ENCODE measurements at regions not wholly inside any gene's neighbourhood (a gene's known extent, or its start where the extent isn't known, plus 50 kb on each side); places are given as distances from the start of the nearest gene placed in this dataset.

DNA sequence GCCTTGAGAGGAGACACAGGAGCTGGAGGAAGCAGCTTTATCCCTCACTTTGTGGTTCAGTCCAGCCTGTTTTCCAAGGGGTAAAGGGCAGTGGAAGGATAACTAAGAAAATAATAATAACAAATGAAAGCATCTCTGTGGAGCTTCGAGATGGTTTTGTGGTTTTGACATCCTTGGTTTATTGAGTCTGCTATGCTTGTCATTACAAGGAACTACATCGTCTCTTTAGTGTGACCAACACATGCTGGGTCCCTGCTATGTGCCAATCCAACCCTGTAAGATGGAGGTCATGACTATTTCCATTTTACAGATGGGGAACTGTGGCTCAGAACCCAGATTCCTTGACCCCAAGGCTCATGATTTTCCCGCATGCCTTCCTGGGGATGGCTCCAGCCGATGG, 124.8 kb downstream of the MRM1 start:
- no peaks in the 10 kb centered on the region for H3K36me3 ChIP-seq (ENCODE audit: insufficient read depth, low read length)

DNA sequence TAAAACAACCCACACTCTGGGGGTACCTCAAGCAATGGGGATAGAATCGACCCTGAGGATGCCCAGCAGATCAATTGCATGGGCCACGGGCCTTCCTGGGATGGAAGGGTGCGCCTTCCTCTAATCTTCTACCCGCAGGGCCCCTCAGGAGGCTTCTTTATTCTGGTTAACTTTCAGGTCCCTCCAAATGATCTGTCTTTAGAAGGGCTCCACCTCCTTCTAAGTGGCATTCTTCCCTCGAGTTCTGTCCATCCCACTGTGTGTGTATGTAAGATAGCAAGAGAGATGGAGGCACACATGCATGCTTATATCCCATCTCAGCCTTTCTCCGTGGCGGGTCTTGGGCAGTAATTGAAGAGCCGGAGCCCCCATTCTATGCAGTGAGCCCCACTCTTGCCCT, 125.7 kb downstream of the MRM1 start:
- Histone ChIP-seq H3K4me3 (ENCODE audit: low read depth in 1 of 2, low read length in 2 of 2) (no peak overlapping the region), H3K4me2 (ENCODE audit: insufficient read depth, low read length) (no peak overlapping the region), H3K36me3 (ENCODE audit: insufficient read depth, low read length) (no peaks in the 10 kb centered on the region), H4K20me1 (ENCODE audit: insufficient read depth, low read length) (no peaks in the 10 kb centered on the region), H2AFZ (ENCODE audit: low read depth, low read length) (no peak overlapping the region), H3K27me3 (ENCODE audit: insufficient read depth, low read length, poor library complexity) (no peaks in the 10 kb centered on the region), H3K4me1 (ENCODE audit: insufficient read depth, low read length) (peaks cover 30% of the 10 kb centered on the region), H3K27ac (ENCODE audit: low read length) (0 out of 2 replicates have a peak overlapping the region, but pooled peaks have one; percentile 35), H3K9me3 (ENCODE audit: insufficient read depth, low read length, severe bottlenecking) (no peaks in the 10 kb centered on the region), H3K79me2 (ENCODE audit: insufficient read depth, low read length) (no peaks in the 10 kb centered on the region), H3K9ac (ENCODE audit: low read depth, low read length) (no peak overlapping the region)
- DNase-seq: no peak
- no peak for TF ChIP-seq EZH2 (IDR thresholded peaks at IDR 0.05; ENCODE audit: borderline replicate concordance, low read depth, low read length, severe bottlenecking)
- TF ChIP-seq, protein P1, sequence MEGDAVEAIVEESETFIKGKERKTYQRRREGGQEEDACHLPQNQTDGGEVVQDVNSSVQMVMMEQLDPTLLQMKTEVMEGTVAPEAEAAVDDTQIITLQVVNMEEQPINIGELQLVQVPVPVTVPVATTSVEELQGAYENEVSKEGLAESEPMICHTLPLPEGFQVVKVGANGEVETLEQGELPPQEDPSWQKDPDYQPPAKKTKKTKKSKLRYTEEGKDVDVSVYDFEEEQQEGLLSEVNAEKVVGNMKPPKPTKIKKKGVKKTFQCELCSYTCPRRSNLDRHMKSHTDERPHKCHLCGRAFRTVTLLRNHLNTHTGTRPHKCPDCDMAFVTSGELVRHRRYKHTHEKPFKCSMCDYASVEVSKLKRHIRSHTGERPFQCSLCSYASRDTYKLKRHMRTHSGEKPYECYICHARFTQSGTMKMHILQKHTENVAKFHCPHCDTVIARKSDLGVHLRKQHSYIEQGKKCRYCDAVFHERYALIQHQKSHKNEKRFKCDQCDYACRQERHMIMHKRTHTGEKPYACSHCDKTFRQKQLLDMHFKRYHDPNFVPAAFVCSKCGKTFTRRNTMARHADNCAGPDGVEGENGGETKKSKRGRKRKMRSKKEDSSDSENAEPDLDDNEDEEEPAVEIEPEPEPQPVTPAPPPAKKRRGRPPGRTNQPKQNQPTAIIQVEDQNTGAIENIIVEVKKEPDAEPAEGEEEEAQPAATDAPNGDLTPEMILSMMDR (IDR thresholded peaks at IDR 0.05; ENCODE audit: borderline replicate concordance, extremely low read depth, low read length, poor library complexity, severe bottlenecking): no peak
- no peak for ATAC-seq (ENCODE audit: insufficient read depth, low read depth)

More for the DNA sequence above, 124.8 kb downstream of the MRM1 start:
- Histone ChIP-seq H3K9me3 (ENCODE audit: insufficient read depth, low read length, severe bottlenecking) (no peaks in the 10 kb centered on the region), H3K4me1 (ENCODE audit: insufficient read depth, low read length) (peaks cover 39% of the 10 kb centered on the region), H4K20me1 (ENCODE audit: insufficient read depth, low read length) (no peaks in the 10 kb centered on the region), H3K27me3 (ENCODE audit: insufficient read depth, low read length, poor library complexity) (no peaks in the 10 kb centered on the region), H2AFZ (ENCODE audit: low read depth, low read length) (no peak overlapping the region), H3K27ac (ENCODE audit: low read length) (no peak overlapping the region), H3K79me2 (ENCODE audit: insufficient read depth, low read length) (no peaks in the 10 kb centered on the region), H3K4me2 (ENCODE audit: insufficient read depth, low read length) (no peak overlapping the region), H3K4me3 (ENCODE audit: low read depth in 1 of 2, low read length in 2 of 2) (no peak overlapping the region), H3K9ac (ENCODE audit: low read depth, low read length) (no peak overlapping the region)
- ATAC-seq (ENCODE audit: insufficient read depth, low read depth): no peak
- TF ChIP-seq EZH2 (IDR thresholded peaks at IDR 0.05; ENCODE audit: borderline replicate concordance, low read depth, low read length, severe bottlenecking): no peak
- TF ChIP-seq, protein P1 (IDR thresholded peaks at IDR 0.05; ENCODE audit: borderline replicate concordance, extremely low read depth, low read length, poor library complexity, severe bottlenecking): no peak
- no peak for DNase-seq

DNA sequence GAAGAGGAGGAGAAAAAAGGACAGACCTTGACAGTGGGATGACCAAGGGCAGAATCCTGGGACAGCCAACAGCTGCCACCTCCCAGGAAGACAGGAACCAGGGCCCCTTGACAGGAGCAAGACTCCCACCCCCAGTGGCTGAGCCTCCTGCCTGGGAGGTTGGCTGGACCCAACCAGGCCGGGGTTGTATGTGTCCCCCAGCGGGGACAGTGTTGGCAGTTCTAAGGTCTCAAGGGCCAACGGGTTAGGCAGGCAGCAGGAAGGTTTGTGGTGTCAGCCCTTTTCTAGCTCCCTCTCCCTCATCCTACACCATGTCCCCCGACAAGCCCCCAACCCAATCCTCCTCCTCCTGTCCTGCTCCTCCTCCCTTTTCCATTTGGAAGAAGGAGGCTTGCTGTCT, 126.2 kb downstream of the MRM1 start:
- H3K4me3 ChIP-seq (ENCODE audit: low read depth in 1 of 2, low read length in 2 of 2): no peak overlapping the region
- H3K79me2 ChIP-seq (ENCODE audit: insufficient read depth, low read length): no peaks in the 10 kb centered on the region

More for the DNA sequence above, 126.2 kb downstream of the MRM1 start:
- Histone ChIP-seq H3K36me3 (ENCODE audit: insufficient read depth, low read length) (no peaks in the 10 kb centered on the region), H3K4me1 (ENCODE audit: insufficient read depth, low read length) (peaks cover 26% of the 10 kb centered on the region), H3K4me2 (ENCODE audit: insufficient read depth, low read length) (0 out of 2 replicates have a peak overlapping the region, but pooled peaks have one; percentile 35), H3K27ac (ENCODE audit: low read length) (peak overlapping the region; percentile 35; the same call in 1 of the 2 replicates), H4K20me1 (ENCODE audit: insufficient read depth, low read length) (no peaks in the 10 kb centered on the region), H3K9me3 (ENCODE audit: insufficient read depth, low read length, severe bottlenecking) (no peaks in the 10 kb centered on the region), H3K27me3 (ENCODE audit: insufficient read depth, low read length, poor library complexity) (no peaks in the 10 kb centered on the region), H2AFZ (ENCODE audit: low read depth, low read length) (0 out of 2 replicates have a peak overlapping the region, but pooled peaks have one; percentile 27), H3K9ac (ENCODE audit: low read depth, low read length) (no peak overlapping the region)
- ATAC-seq (ENCODE audit: insufficient read depth, low read depth) (peak; percentile 5; the same call in 1 of the 3 replicates), DNase-seq (no peak)
- no peak for TF ChIP-seq EZH2 (IDR thresholded peaks at IDR 0.05; ENCODE audit: borderline replicate concordance, low read depth, low read length, severe bottlenecking)
- TF ChIP-seq, protein P1 (IDR thresholded peaks at IDR 0.05; ENCODE audit: borderline replicate concordance, extremely low read depth, low read length, poor library complexity, severe bottlenecking): no peak

Data from DND-41 (cell line).